GM18907 (cell line): ENCODE measurements at regions not wholly inside any gene's neighbourhood (a gene's known extent, or its start where the extent isn't known, plus 50 kb on each side); places are given as distances from the start of the nearest gene placed in this dataset.

ENCODE experiments used
- ATAC-seq: cut with Tn5 transposase; IDR thresholded peaks from one replicate; pipeline ENCODE4 v1.9.1; 2021; ENCODE audit warnings: mild to moderate bottlenecking, moderate library complexity; ENCODE audit not compliant: unreplicated experiment

GRCh38 chrX:94041881-94042280 is 367.9 kb downstream of the FAM133A start:
- ATAC-seq = no peak

GRCh38 chrX:94045724-94046123 is 371.7 kb downstream of the FAM133A start:
- no peak for ATAC-seq

GRCh38 chrX:94051926-94052325 is 377.9 kb downstream of the FAM133A start:
- ATAC-seq = no peak

DNA sequence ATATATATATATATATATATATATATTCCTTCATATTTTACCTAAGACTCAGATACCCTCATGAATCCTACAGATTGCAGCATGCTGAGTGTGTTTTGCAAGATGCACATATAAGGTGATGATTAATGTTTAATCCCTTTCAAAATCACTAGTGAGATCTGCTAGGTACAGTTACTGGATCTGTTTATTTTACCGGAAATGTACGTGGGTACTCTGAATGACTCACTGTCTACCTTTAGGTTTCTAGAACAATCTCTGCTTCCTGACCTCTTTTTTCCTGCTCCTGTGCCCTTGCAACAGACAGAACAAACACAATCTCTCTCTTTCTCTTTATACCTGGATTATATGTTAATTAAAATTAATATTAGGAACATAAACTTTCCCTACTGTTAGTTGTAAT is 379.6 kb downstream of the FAM133A start:
- ATAC-seq = no peak

- no peak for ATAC-seq
These were observed 383.4 kb downstream of the FAM133A start for GRCh38 chrX:94057385-94057784.

DNA sequence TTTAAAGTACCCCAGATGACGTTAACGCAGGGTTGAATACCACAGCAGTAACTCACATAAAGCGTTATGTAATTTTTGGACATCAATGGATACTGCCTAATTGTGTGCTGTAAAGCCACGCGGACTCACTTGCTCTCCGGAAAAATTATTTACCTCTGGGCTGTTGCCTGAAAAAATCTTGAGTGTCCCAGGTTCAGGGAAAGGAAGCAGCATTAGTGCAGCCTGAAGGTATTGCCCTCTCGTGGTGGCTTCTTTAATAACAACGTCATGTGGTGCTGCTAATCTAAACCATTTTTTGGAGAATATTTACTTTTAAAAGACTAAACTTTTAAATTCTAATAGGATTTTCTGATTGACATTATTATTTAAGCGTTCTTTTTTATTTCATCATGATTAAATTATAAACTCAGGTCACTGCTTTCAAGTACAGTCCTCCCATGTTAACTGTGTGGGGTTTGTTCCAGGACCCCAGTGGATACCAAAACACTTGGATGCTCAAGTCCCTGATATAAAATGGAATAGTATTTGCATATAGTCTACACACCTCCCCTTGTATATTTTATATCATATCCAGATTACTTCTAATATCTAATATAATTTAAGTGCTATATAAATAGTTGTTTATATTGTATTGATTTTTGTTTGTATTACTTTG is 384.8 kb downstream of the FAM133A start:
- ATAC-seq = no peak

- no peak for ATAC-seq
These were observed 391.1 kb downstream of the FAM133A start for GRCh38 chrX:94065091-94065490.

GRCh38 chrX:94089149-94089548 is 415.1 kb downstream of the FAM133A start:
- no peak for ATAC-seq

DNA sequence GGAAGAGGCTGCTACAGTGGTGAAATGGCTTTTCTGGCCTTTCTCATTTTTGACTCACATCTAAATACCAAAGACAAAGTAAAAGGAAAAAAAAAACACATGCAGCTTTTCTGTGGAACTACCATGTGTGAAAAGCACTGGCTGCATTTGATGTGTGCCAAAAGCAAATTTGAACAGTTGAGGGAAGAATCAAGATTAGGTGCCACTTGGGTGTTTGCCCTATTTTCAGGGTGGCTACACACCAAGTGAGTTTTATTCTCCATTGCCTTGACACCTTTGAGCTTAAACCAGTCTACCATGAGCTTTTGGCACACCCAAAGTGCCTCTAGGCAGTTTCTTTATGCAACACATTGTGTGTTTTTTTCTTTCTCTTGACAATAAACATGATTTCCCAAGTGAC is 423.9 kb downstream of the FAM133A start:
- no peak for ATAC-seq

DNA sequence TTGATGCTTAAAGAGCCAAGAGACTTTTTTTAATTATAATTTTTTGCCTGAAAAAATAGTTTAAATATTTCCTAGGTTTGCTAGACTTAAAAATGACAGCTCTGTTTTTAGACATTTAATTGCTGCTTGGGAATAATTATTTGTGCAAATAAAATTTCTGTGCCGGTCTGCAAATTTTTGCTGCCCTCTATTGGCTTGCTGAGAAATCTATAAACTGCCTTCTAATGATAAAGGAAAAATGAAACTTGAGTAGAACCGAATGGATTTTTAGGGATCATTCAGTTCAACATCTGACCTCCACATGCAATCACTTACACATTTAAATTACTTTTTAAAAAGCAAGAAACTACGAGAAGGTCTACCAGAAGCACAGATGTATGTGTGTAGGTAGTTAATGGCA is 434.0 kb downstream of the FAM133A start:
- ATAC-seq = no peak

- no peak for ATAC-seq
These were observed 440.4 kb downstream of the FAM133A start for GRCh38 chrX:94114362-94114761.

GRCh38 chrX:94121799-94122198 is 447.8 kb downstream of the FAM133A start:
- ATAC-seq = no peak

GRCh38 chrX:94123062-94123461 is 449.1 kb downstream of the FAM133A start:
- no peak for ATAC-seq

DNA sequence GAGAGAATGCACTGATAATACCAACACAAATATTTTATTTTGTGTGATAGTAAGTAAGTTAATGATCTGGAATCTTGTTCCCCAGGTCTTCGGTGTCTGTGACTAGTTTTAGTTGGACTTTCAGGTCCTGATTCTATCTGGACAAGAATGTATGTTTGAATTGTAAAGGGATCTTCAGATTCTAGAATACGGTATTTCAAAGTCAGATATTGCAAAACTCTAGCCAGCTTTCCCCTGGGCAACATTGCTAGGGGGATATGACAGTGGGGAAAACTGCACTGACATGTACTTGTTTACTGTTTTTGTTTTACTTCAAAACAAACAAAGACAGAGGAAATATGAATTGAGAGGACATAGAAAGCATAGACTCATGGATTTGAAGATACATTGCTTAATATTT is 489.0 kb downstream of the FAM133A start:
- no peak for ATAC-seq

DNA sequence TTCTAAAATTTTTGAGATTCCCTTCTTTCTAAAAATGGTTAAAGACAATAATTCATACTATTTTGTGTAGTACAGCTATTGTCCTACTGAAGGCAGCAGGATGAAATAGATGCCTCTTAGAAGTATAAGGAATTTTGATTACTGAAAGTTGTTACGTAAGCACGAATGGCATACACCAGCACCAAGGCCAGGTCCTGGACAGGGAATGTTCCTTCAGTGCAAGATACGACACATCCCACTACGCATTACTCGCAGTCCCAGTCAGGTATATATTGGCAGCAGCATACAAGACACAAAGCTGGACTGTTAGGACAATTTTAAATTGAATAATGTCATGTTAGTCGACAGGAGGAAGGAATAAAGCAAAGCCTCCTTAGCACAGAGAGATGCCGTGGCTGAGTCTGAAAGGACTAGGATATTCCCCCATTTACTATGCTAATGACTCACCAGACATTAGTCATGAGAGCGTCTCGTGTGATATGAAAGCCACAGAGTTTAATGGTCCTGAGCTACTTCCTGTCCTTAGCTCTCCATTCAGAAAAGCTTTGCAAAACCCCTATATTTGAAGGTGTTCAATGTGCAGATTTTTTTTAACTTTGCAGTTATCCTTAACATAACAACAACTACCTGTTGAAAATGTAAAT is 504.3 kb downstream of the FAM133A start:
- no peak for ATAC-seq

GRCh38 chrX:94204524-94204923 is 530.5 kb downstream of the FAM133A start:
- no peak for ATAC-seq

GRCh38 chrX:94216738-94217137 is 542.7 kb downstream of the FAM133A start:
- ATAC-seq = no peak

GRCh38 chrX:94252211-94252610 is 578.2 kb downstream of the FAM133A start:
- ATAC-seq = no peak

- ATAC-seq = no peak
These were observed 582.4 kb downstream of the FAM133A start for GRCh38 chrX:94256396-94256795.

- ATAC-seq = no peak
These were observed 591.3 kb downstream of the FAM133A start for GRCh38 chrX:94265323-94265722.

DNA sequence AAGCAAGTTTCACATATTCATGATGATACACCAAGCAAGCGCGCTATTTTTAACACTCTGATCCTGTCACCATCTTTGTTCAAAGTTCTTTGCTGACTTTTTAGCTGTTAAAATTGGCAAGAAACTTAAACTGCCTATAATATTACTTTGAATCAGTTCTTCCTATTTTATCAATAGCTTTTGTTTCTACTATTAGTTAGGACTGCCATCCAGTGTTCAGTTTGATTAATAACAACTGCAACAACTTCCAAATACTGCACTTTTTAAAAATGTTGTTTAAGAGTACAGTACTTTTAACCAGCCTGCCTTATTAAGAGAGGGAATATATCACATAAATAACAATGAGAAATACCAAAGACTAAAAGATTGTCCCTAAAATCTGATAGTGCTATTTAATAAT is 614.3 kb downstream of the FAM133A start:
- no peak for ATAC-seq

GRCh38 chrX:94288972-94289371 is 615.0 kb downstream of the FAM133A start:
- no peak for ATAC-seq

GRCh38 chrX:94302446-94302845 is 628.4 kb downstream of the FAM133A start:
- no peak for ATAC-seq
